Right atrium auricular region (tissue), 2 donors: ENCODE measurements at regions not wholly inside any gene's neighbourhood (a gene's known extent, or its start where the extent isn't known, plus 50 kb on each side); places are given as distances from the start of the nearest gene placed in this dataset.

ENCODE experiments used
- DNase-seq: peaks from one replicate; pipeline ENCODE4 v3.0.0-alpha.2; 2019; ENCODE audit warnings: low spot score
- H3K27ac ChIP-seq, 2 donors: fragments of 200-600 bp; sonication (generic); 1 replicate in 1 of 2; 2 replicates in 1 of 2; pipeline ENCODE4 v1.5.1; 2016 to 2019
- H3K27me3 ChIP-seq, 2 donors: fragments of 200-600 bp; sonication (generic); one replicate each; pipeline versions ENCODE4 v1.5.1 to v1.6.0; 2017 to 2019
- H3K36me3 ChIP-seq: fragments of 200-600 bp; sonication (generic); one replicate; pipeline ENCODE4 v1.5.1; 2016
- H3K4me1 ChIP-seq, 2 donors: fragments of 200-600 bp; sonication (generic); one replicate each; pipeline versions ENCODE4 v1.5.1 to v1.6.0; 2017 to 2019
- H3K4me3 ChIP-seq, 2 donors: fragments of 200-600 bp; sonication (generic); 1 replicate in 1 of 2; 2 replicates in 1 of 2; pipeline ENCODE4 v1.5.1; 2017 to 2019; ENCODE audit warnings: mild to moderate bottlenecking in 1 of 2, moderate library complexity in 1 of 2
- H3K9me3 ChIP-seq, 2 donors: fragments of 200-600 bp; sonication (generic); one replicate each; pipeline ENCODE4 v1.5.1; 2019
- TF ChIP-seq, protein P1 (sequence below), 2 donors: fragments of 200-600 bp; sonication (generic); IDR thresholded peaks; one replicate each; pipeline ENCODE4 v1.5.1; 2019; ENCODE audit warnings: antibody characterized with exemption in 2 of 2

DNA sequence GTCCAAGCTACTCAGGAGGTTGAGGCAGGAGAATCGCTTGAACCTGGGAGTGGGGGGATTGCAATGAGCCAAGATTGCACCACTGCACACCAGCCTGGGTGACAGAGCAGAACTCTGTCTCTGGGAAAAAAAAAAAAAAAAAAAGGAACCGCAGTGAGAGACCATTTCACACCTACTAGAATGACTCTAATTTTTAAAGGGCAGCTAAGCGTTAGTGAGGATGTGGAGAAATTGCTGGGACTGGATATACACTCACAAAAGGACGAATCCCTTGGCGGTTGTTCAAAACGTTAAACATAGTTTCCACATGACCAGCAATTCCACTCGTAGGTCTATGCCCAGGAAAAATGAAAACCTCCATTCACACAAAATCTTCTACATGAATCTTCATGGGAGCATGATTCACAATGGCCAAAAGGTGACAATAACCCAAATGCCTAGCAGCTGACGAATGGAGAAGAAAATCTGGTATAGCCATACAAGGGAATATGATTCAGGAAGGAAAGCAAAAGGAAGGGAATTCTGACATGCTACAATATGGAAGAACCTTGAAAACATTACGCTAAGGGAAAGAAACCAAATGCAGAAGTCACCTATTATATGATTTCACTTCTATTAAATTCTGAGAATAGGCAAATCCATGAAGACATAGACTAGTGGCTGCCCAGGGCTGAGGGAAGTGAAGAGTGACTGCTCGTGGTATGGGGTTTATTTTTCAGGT, 127.0 kb downstream of the CHSY1 start:
- Histone ChIP-seq H3K4me1 (peaks cover 0 to 50% of the 10 kb centered on the region in 2 donors), H3K4me3 (no peak overlapping the region), H3K9me3 (peaks cover 0 to 8% of the 10 kb centered on the region in 2 donors), H3K27ac (no peak overlapping the region), H3K27me3 (no peaks in the 10 kb centered on the region), H3K36me3 (no peaks in the 10 kb centered on the region)
- TF ChIP-seq, protein P1, sequence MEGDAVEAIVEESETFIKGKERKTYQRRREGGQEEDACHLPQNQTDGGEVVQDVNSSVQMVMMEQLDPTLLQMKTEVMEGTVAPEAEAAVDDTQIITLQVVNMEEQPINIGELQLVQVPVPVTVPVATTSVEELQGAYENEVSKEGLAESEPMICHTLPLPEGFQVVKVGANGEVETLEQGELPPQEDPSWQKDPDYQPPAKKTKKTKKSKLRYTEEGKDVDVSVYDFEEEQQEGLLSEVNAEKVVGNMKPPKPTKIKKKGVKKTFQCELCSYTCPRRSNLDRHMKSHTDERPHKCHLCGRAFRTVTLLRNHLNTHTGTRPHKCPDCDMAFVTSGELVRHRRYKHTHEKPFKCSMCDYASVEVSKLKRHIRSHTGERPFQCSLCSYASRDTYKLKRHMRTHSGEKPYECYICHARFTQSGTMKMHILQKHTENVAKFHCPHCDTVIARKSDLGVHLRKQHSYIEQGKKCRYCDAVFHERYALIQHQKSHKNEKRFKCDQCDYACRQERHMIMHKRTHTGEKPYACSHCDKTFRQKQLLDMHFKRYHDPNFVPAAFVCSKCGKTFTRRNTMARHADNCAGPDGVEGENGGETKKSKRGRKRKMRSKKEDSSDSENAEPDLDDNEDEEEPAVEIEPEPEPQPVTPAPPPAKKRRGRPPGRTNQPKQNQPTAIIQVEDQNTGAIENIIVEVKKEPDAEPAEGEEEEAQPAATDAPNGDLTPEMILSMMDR (IDR thresholded peaks at IDR 0.05) = no peak
- DNase-seq = no peak

DNA sequence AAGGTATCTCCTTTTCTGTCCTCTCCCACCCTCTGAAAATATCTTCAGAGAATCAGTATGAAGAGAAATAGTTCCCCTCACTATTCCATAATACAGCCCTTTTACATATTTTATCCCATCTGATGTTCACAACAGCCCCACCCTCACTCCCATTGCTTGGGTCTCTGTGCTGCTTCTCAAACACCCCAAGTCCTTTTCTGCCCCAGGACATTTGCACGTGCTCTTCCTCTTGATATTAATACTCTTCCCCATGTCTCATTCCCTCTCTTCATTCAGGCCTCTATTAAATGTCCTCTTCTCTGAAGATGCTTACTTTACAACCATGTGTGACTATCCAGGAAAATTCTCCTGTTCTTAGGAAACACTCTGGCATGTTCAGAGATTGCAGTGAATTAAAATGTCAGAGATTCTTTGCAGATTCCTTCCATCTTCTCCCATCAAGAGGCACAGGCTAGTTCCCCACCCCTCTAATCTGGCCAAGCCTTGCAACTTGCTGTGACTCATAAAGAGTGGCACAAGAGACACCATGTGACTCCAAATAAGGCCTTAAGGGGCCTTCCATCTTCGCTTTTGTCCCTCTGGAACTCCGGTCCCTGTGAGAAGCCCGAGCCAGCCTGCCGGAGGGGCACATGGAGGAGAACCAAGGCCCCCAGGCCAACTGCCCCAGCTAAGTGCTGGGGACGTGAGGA, 128.5 kb downstream of the CHSY1 start:
- no peak for DNase-seq
- H3K27ac ChIP-seq = no peak overlapping the region
- peaks cover 0 to 3% of the 10 kb centered on the region in 2 donors for H3K9me3 ChIP-seq
- no peak overlapping the region for H3K4me3 ChIP-seq
- TF ChIP-seq, protein P1 (IDR thresholded peaks at IDR 0.05) = no peak
- H3K36me3 ChIP-seq = no peaks in the 10 kb centered on the region
- H3K27me3 ChIP-seq = no peaks in the 10 kb centered on the region
- peaks cover 0 to 43% of the 10 kb centered on the region in 2 donors for H3K4me1 ChIP-seq

DNA sequence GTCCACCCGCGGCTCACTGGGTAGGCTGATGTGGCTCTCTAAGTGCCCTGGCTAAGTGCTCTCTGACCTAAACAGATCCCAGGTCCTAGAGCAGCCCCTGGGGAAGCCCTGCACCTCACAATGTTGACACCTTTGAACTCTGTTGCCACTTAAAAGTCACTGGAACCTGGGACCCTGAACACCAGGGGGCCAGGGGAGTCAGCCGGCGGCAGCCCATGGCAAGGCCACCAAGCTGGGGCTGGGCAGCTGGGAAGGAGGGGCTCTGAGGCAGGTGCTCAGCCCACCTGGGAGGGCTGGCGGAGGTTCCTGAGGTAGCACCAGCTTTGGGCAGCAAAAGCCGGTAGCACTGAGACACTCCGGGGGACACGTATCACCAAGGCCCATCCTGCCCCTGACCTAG, 129.0 kb downstream of the CHSY1 start:
- no peak overlapping the region for H3K4me3 ChIP-seq
- no peaks in the 10 kb centered on the region for H3K9me3 ChIP-seq
- DNase-seq = no peak
- peaks cover 0 to 38% of the 10 kb centered on the region in 2 donors for H3K4me1 ChIP-seq
- H3K27ac ChIP-seq = no peak overlapping the region
- H3K36me3 ChIP-seq = no peaks in the 10 kb centered on the region
- TF ChIP-seq, protein P1 (IDR thresholded peaks at IDR 0.05) = no peak
- H3K27me3 ChIP-seq = no peaks in the 10 kb centered on the region

DNA sequence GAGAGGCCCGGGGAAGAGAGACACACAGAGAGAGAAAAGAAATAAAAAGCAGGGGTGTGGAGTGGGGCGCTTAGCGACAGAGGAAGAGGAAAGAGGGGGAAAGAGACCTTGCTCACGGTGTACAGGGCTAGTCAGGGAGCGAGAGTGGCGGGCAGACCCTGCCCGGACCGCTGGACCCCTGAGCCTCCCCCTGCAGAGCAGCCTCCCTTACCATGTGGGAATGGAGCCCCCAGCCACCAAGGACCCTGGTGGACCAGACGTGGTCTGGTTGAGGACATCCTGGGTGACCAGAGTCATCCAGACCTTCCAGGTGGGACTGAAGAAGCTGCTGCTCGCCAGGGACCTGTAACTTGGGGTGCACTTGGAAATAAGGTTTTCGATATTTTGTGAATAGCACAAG, 129.6 kb downstream of the CHSY1 start:
- TF ChIP-seq, protein P1 (IDR thresholded peaks at IDR 0.05) = no peak
- H3K4me1 ChIP-seq = peaks cover 0 to 32% of the 10 kb centered on the region in 2 donors

DNA sequence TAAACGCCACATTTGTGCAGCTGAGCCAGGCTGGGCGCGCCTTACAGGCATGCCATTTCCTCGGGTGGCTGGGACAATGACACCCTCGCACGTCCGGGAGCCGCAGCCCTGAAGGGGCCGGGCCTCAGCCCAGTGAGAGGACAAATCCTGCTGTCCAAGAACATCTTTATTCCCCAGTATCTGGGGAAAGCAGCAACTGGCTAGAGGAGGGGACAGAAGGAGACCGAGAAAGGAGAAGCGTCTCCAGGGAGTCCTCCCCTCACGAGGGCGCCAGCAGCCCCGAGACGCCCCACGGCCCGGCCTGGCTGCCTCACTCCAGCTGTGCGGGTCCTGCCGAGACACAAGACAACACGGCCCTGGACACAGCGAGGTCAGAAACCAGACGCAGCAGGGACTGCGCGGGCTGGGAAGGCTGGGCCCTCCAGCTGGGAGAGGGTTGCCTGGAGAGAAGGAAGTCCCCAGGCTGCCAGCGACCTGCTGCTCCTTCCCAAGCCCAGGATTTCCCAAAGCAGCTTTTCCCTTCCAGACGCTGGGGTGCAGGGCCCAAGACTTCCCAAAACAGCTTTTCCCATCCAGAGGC, 130.2 kb downstream of the CHSY1 start:
- Histone ChIP-seq H3K36me3 (no peaks in the 10 kb centered on the region), H3K4me3 (peak overlapping the region; percentile 20 to 41), H3K27me3 (no peaks in the 10 kb centered on the region), H3K9me3 (no peaks in the 10 kb centered on the region), H3K27ac (peak overlapping the region; percentile 79 to 83), H3K4me1 (peaks cover 0 to 26% of the 10 kb centered on the region in 2 donors)
- TF ChIP-seq, protein P1 (IDR thresholded peaks at IDR 0.05) = peak; percentile 29 to 51
- peak; percentile 81 for DNase-seq

More for the DNA sequence above, 129.6 kb downstream of the CHSY1 start:
- H3K4me3 ChIP-seq = peak overlapping the region in 1 of 2 donors; percentile 41
- no peaks in the 10 kb centered on the region for H3K27me3 ChIP-seq
- DNase-seq = no peak
- H3K27ac ChIP-seq = peak overlapping the region; percentile 79 to 83
- no peaks in the 10 kb centered on the region for H3K9me3 ChIP-seq
- no peaks in the 10 kb centered on the region for H3K36me3 ChIP-seq
